Ovary (tissue), 7 donors: ENCODE measurements at regions not wholly inside any gene's neighbourhood (a gene's known extent, or its start where the extent isn't known, plus 50 kb on each side); places are given as distances from the start of the nearest gene placed in this dataset.

Experiments used
- DNase-seq, 5 donors: peaks; one replicate each; pipeline ENCODE4 v3.0.0-alpha.2; 2019 to 2020
- H3K27ac ChIP-seq, 2 donors: fragments of 200-600 bp; one replicate each; pipeline versions ENCODE4 v1.5.1 to v1.8.0; 2019 to 2022
- H3K27me3 ChIP-seq: fragments of 200-600 bp; one replicate; pipeline ENCODE4 v1.8.0; 2022
- H3K36me3 ChIP-seq: fragments of 200-600 bp; sonication (generic); one replicate; pipeline ENCODE4 v1.5.1; 2019
- H3K4me1 ChIP-seq: one replicate; pipeline ENCODE4 v1.8.1; 2013; ENCODE audit warnings: mild to moderate bottlenecking, moderate library complexity; ENCODE audit not compliant: insufficient read depth
- H3K4me3 ChIP-seq: fragments of 200-600 bp; sonication (generic); one replicate; pipeline ENCODE4 v1.5.1; 2017
- H3K9me3 ChIP-seq, 2 donors: fragments of 200-600 bp in 1 of 2; sonication (generic) in 1 of 2; one replicate each; pipeline versions ENCODE4 v1.5.1 to v1.8.1; 2013 to 2019; ENCODE audit warnings: mild to moderate bottlenecking in 1 of 2, moderate library complexity in 1 of 2
- CTCF ChIP-seq, 3 donors: fragments of 450-650 bp in 2 of 3; fragments of 200-600 bp in 1 of 3; IDR thresholded peaks; one replicate each; pipeline versions ENCODE4 v1.5.1 to v1.8.0; 2016 to 2022; ENCODE audit warnings: antibody characterized with exemption in 3 of 3, mild to moderate bottlenecking in 1 of 3
- EP300 ChIP-seq: sonication (generic); formaldehyde crosslinking; IDR thresholded peaks from one replicate; pipeline ENCODE4 v1.6.1; 2017; ENCODE audit warnings: antibody characterized with exemption
- POLR2A ChIP-seq: fragments of 450-650 bp; IDR thresholded peaks from one replicate; pipeline ENCODE4 v1.6.1; 2017; ENCODE audit warnings: antibody characterized with exemption, mild to moderate bottlenecking, moderate library complexity
- WGBS, 3 donors: extraction: QIAGEN DNeasy Blood & Tissue Kit in 1 of 3; methylation state at CpG; one replicate each; pipeline versions ENCODE4 v1.1.5 to v1.1.7; 2013 to 2017; 5-methylcytosine and 5-hydroxymethylcytosine counted together
- intact Hi-C, 4 donors: fragments of 100-400 bp; cut with DNase I; formaldehyde crosslinking; loops; one replicate each; pipeline versions ENCODE4 v1.11.0 to v1.15.1; 2022 to 2023
- donor health status: DM: no; HTN: no; CAD: no; lungs with moderate emphysema.
- donor health status: DM: no; HTN: no; CAD: no.
- donor health status: Bipolar disorder and iron deficiency.
- donor health status: DM: no; HTN: no; CAD: no.
- donor health status: DM: yes; HTN: yes; CAD: no.

- no peak for DNase-seq
- 5 to 25% (median 7%) methylated on average over 1 of the region's 1 CpG for WGBS, 3 donors
- Histone ChIP-seq H3K9me3 (no peaks in the 10 kb centered on the region), H3K27ac (no peak overlapping the region), H3K4me1 (no peaks in the 10 kb centered on the region), H3K27me3 (no peaks in the 10 kb centered on the region), H3K4me3 (no peak overlapping the region), H3K36me3 (no peaks in the 10 kb centered on the region)
- intact Hi-C loops = no loop called here
- TF ChIP-seq EP300 (no peak), CTCF (IDR thresholded peaks at IDR 0.05) (no peak), POLR2A (no peak)
Measured at GRCh38 chr7:53672681-53673080, 637.2 kb downstream of the POM121L12 start.

GRCh38 chr7:53675835-53676234, 640.4 kb downstream of the POM121L12 start:
- intact Hi-C loops = no loop called here
- Histone ChIP-seq H3K4me3 (no peak overlapping the region), H3K27me3 (no peaks in the 10 kb centered on the region), H3K36me3 (no peaks in the 10 kb centered on the region), H3K4me1 (no peaks in the 10 kb centered on the region), H3K9me3 (no peaks in the 10 kb centered on the region), H3K27ac (no peak overlapping the region)
- 91 to 97% (median 92%) methylated on average over 1 of the region's 1 CpG for WGBS, 3 donors
- TF ChIP-seq POLR2A = no peak
- TF ChIP-seq EP300 = no peak
- no peak for DNase-seq

GRCh38 chr7:53684693-53685092, 649.3 kb downstream of the POM121L12 start:
- intact Hi-C loops = no loop called here
- no peak overlapping the region for H3K27ac ChIP-seq
- no peak for TF ChIP-seq CTCF (IDR thresholded peaks at IDR 0.05)
- TF ChIP-seq EP300 = no peak
- no peak for TF ChIP-seq POLR2A

GRCh38 chr7:53690411-53690810, 655.0 kb downstream of the POM121L12 start:
- Histone ChIP-seq H3K4me1 (no peaks in the 10 kb centered on the region), H3K9me3 (no peaks in the 10 kb centered on the region), H3K27me3 (no peaks in the 10 kb centered on the region), H3K4me3 (no peak overlapping the region), H3K27ac (no peak overlapping the region), H3K36me3 (no peaks in the 10 kb centered on the region)
- intact Hi-C loops = no loop called here
- WGBS, 3 donors = 81 to 87% (median 84%) methylated on average over 2 of the region's 2 CpGs
- no peak for DNase-seq
- no peak for TF ChIP-seq CTCF (IDR thresholded peaks at IDR 0.05)
- TF ChIP-seq EP300 = no peak
- no peak for TF ChIP-seq POLR2A

More at GRCh38 chr7:53684693-53685092, 649.3 kb downstream of the POM121L12 start:
- no peaks in the 10 kb centered on the region for H3K9me3 ChIP-seq
- H3K27me3 ChIP-seq = no peaks in the 10 kb centered on the region
- H3K4me3 ChIP-seq = no peak overlapping the region
- no peaks in the 10 kb centered on the region for H3K36me3 ChIP-seq
- H3K4me1 ChIP-seq = no peaks in the 10 kb centered on the region
- 93% methylated on average over 3 of the region's 3 CpGs for WGBS, 3 donors
- DNase-seq = no peak

- Histone ChIP-seq H3K4me3 (no peak overlapping the region), H3K4me1 (no peaks in the 10 kb centered on the region), H3K9me3 (no peaks in the 10 kb centered on the region), H3K36me3 (no peaks in the 10 kb centered on the region), H3K27me3 (no peaks in the 10 kb centered on the region), H3K27ac (no peak overlapping the region)
- TF ChIP-seq POLR2A = no peak
- TF ChIP-seq CTCF (IDR thresholded peaks at IDR 0.05) = no peak
- no peak for TF ChIP-seq EP300
- intact Hi-C loops = no loop called here
- WGBS, 3 donors = 59 to 62% (median 61%) methylated on average over 1 of the region's 1 CpG
- DNase-seq = no peak
Measured at GRCh38 chr7:53697913-53698312, 662.5 kb downstream of the POM121L12 start.
